DOHH2 (cell line): ENCODE measurements at regions not wholly inside any gene's neighbourhood (a gene's known extent, or its start where the extent isn't known, plus 50 kb on each side); places are given as distances from the start of the nearest gene placed in this dataset.

Experiments
- CTCF ChIP-seq: fragments of 200-600 bp; sonication (generic); IDR thresholded peaks from one replicate; pipeline ENCODE4 v1.5.1; 2014; ENCODE audit warnings: antibody characterized with exemption, mild to moderate bottlenecking, low read depth, low read length; ENCODE audit not compliant: poor library complexity, severe bottlenecking
- EZH2phosphoT487 ChIP-seq: fragments of 200-600 bp; sonication (generic); IDR thresholded peaks from 2 replicates; pipeline ENCODE4 v1.6.1; 2017; ENCODE audit warnings: borderline replicate concordance, mild to moderate bottlenecking, antibody characterized with exemption, low read length, moderate library complexity, mixed read lengths

GRCh38 chr7:96416116-96416515, 94.2 kb upstream of the SLC25A13 start:
- no peak for TF ChIP-seq CTCF
- no peak for TF ChIP-seq EZH2phosphoT487
